ENCODE measurements at regions not wholly inside any gene's neighbourhood (a gene's known extent, or its start where the extent isn't known, plus 50 kb on each side); places are given as distances from the start of the nearest gene placed in this dataset.
A peak's percentile ranks its signal among the peaks of the same experiment; 100 is the strongest.
"Not testable (repeated sequence)": the region's sequence is repeated elsewhere in the genome, so short reads cannot be mapped to it uniquely, and the experiment has no call there.

GRCh38 chr4:22573198-22573597 is 57.3 kb upstream of the ADGRA3 start:
- no peak for DNase-seq (ENCODE audit: low read depth, low spot score)

GRCh38 chr4:22573641-22574040 is 57.8 kb upstream of the ADGRA3 start:
- DNase-seq (ENCODE audit: low read depth, low spot score): no peak

- no peak for DNase-seq (ENCODE audit: low read depth, low spot score)
These were observed 58.6 kb upstream of the ADGRA3 start for GRCh38 chr4:22574424-22574823.

- no peak for DNase-seq (ENCODE audit: low read depth, low spot score)
These were observed 59.0 kb upstream of the ADGRA3 start for GRCh38 chr4:22574880-22575279.

GRCh38 chr4:22587253-22587652 is 71.4 kb upstream of the ADGRA3 start:
- DNase-seq (ENCODE audit: low read depth, low spot score): no peak

- DNase-seq (ENCODE audit: low read depth, low spot score): no peak
These were observed 78.1 kb upstream of the ADGRA3 start for GRCh38 chr4:22593933-22594332.

GRCh38 chr4:22595684-22596083 is 79.8 kb upstream of the ADGRA3 start:
- no peak for DNase-seq (ENCODE audit: low read depth, low spot score)

GRCh38 chr4:22596409-22596808 is 80.5 kb upstream of the ADGRA3 start:
- no peak for DNase-seq (ENCODE audit: low read depth, low spot score)

- no peak for DNase-seq (ENCODE audit: low read depth, low spot score)
These were observed 81.6 kb upstream of the ADGRA3 start for GRCh38 chr4:22597471-22597870.

GRCh38 chr4:22598113-22599047 is 82.5 kb upstream of the ADGRA3 start:
- not testable (repeated sequence) for DNase-seq (ENCODE audit: low read depth, low spot score)

GRCh38 chr4:22599228-22599928 is 83.5 kb upstream of the ADGRA3 start:
- not testable (repeated sequence) for DNase-seq (ENCODE audit: low read depth, low spot score)

- DNase-seq (ENCODE audit: low read depth, low spot score): not testable (repeated sequence)
These were observed 84.1 kb upstream of the ADGRA3 start for GRCh38 chr4:22599929-22600432.

- DNase-seq (ENCODE audit: low read depth, low spot score): not testable (repeated sequence)
These were observed 85.8 kb upstream of the ADGRA3 start for GRCh38 chr4:22601638-22602037.

- DNase-seq (ENCODE audit: low read depth, low spot score): peak; percentile 4
These were observed 85.4 kb upstream of the GBA3 start for GRCh38 chr4:22607382-22607781.

- DNase-seq (ENCODE audit: low read depth, low spot score): not testable (repeated sequence)
These were observed 82.7 kb upstream of the GBA3 start for GRCh38 chr4:22609951-22610525.

- no peak for DNase-seq (ENCODE audit: low read depth, low spot score)
These were observed 78.6 kb upstream of the GBA3 start for GRCh38 chr4:22614114-22614513.

- DNase-seq (ENCODE audit: low read depth, low spot score): no peak
These were observed 76.2 kb upstream of the GBA3 start for GRCh38 chr4:22616516-22616915.

- DNase-seq (ENCODE audit: low read depth, low spot score): not testable (repeated sequence)
These were observed 72.6 kb upstream of the GBA3 start for GRCh38 chr4:22620144-22620543.

- DNase-seq (ENCODE audit: low read depth, low spot score): not testable (repeated sequence)
These were observed 70.8 kb upstream of the GBA3 start for GRCh38 chr4:22621970-22622369.

GRCh38 chr4:22624002-22624401 is 68.7 kb upstream of the GBA3 start:
- not testable (repeated sequence) for DNase-seq (ENCODE audit: low read depth, low spot score)

GRCh38 chr4:22625311-22625710 is 67.4 kb upstream of the GBA3 start:
- DNase-seq (ENCODE audit: low read depth, low spot score): no peak

GRCh38 chr4:22627851-22628250 is 64.9 kb upstream of the GBA3 start:
- not testable (repeated sequence) for DNase-seq (ENCODE audit: low read depth, low spot score)

All from pulmonary artery endothelial cell (primary cell).